ENCODE measurements at regions not wholly inside any gene's neighbourhood (a gene's known extent, or its start where the extent isn't known, plus 50 kb on each side); places are given as distances from the start of the nearest gene placed in this dataset.
"Not testable (repeated sequence)": the region's sequence is repeated elsewhere in the genome, so short reads cannot be mapped to it uniquely, and the experiment has no call there.

- H3K36me3 ChIP-seq (ENCODE audit: control insufficient read depth in 1 of 2, insufficient read depth in 2 of 2, low read length in 2 of 2); H3K27me3 ChIP-seq (ENCODE audit: control insufficient read depth in 1 of 2, insufficient read depth in 2 of 2, low read length in 2 of 2); H3K27ac ChIP-seq (ENCODE audit: low read depth, low read length); H3K4me3 ChIP-seq (ENCODE audit: low read depth in 1 of 2, low read length in 2 of 2); H3K9me3 ChIP-seq (ENCODE audit: control insufficient read depth in 1 of 2, low read length in 2 of 2); H3K4me1 ChIP-seq (ENCODE audit: control insufficient read depth in 1 of 2, insufficient read depth in 2 of 2, low read length in 2 of 2); H3K9ac ChIP-seq (ENCODE audit: low read depth in 1 of 2, low read length in 2 of 2): not testable (repeated sequence)
Measured at GRCh38 chr6:156670097-156670496, 107.1 kb upstream of the ARID1B start.

GRCh38 chr6:156662025-156662445, 115.1 kb upstream of the ARID1B start:
- Histone ChIP-seq H3K4me3 (ENCODE audit: low read depth in 1 of 2, low read length in 2 of 2) (no peak overlapping the region), H3K4me1 (ENCODE audit: control insufficient read depth in 1 of 2, insufficient read depth in 2 of 2, low read length in 2 of 2) (no peaks in the 10 kb centered on the region), H3K36me3 (ENCODE audit: control insufficient read depth in 1 of 2, insufficient read depth in 2 of 2, low read length in 2 of 2) (no peaks in the 10 kb centered on the region)

DNA sequence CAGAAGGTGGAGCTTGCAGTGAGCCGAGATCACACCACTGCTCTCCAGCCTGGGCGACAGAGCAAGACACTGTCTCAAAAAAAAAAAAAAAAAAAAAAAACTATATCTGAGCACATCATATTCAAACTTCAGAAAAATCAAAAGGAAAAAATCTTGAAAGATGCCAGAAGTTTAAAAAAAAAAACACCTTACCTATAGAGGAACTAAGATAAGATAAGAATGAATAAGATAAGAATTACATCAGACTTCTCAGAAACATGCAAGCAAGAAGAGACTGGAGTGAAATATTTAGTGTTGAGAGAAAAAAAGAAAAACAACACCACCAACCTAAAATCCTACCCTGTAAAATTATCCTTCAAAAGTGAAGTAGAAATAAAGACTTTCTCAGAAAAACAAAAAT, 116.8 kb upstream of the ARID1B start:
- Histone ChIP-seq H3K4me3 (ENCODE audit: low read depth in 1 of 2, low read length in 2 of 2) (no peak overlapping the region), H3K36me3 (ENCODE audit: control insufficient read depth in 1 of 2, insufficient read depth in 2 of 2, low read length in 2 of 2) (no peaks in the 10 kb centered on the region), H3K9ac (ENCODE audit: low read depth in 1 of 2, low read length in 2 of 2) (no peak overlapping the region), H3K27ac (ENCODE audit: low read depth, low read length) (no peak overlapping the region), H3K27me3 (ENCODE audit: control insufficient read depth in 1 of 2, insufficient read depth in 2 of 2, low read length in 2 of 2) (no peaks in the 10 kb centered on the region), H3K9me3 (ENCODE audit: control insufficient read depth in 1 of 2, low read length in 2 of 2) (no peaks in the 10 kb centered on the region), H3K4me1 (ENCODE audit: control insufficient read depth in 1 of 2, insufficient read depth in 2 of 2, low read length in 2 of 2) (no peaks in the 10 kb centered on the region)

More at GRCh38 chr6:156662025-156662445, 115.1 kb upstream of the ARID1B start:
- Histone ChIP-seq H3K9me3 (ENCODE audit: control insufficient read depth in 1 of 2, low read length in 2 of 2) (no peaks in the 10 kb centered on the region), H3K27me3 (ENCODE audit: control insufficient read depth in 1 of 2, insufficient read depth in 2 of 2, low read length in 2 of 2) (no peaks in the 10 kb centered on the region), H3K9ac (ENCODE audit: low read depth in 1 of 2, low read length in 2 of 2) (no peak overlapping the region), H3K27ac (ENCODE audit: low read depth, low read length) (no peak overlapping the region)

DNA sequence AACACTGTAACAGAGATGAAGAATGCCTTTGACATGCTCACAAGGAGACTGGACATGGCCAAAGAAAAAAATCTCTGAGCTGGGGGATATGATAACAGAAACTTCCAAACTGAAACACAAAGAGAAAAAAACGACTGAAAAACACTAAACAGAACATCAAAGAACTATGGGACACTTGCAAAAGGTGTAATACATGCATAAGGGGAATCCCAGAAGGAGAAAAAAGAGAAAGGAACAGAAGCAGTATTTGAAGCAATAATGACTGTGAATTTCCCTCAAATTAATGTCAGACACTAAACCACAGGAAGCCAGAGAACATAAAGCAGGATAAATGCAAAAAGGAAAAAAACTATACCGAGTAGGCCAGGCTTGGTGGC, 117.4 kb upstream of the ARID1B start:
- Histone ChIP-seq H3K27me3 (ENCODE audit: control insufficient read depth in 1 of 2, insufficient read depth in 2 of 2, low read length in 2 of 2) (no peaks in the 10 kb centered on the region), H3K9me3 (ENCODE audit: control insufficient read depth in 1 of 2, low read length in 2 of 2) (no peaks in the 10 kb centered on the region), H3K36me3 (ENCODE audit: control insufficient read depth in 1 of 2, insufficient read depth in 2 of 2, low read length in 2 of 2) (no peaks in the 10 kb centered on the region), H3K27ac (ENCODE audit: low read depth, low read length) (no peak overlapping the region), H3K4me1 (ENCODE audit: control insufficient read depth in 1 of 2, insufficient read depth in 2 of 2, low read length in 2 of 2) (no peaks in the 10 kb centered on the region), H3K4me3 (ENCODE audit: low read depth in 1 of 2, low read length in 2 of 2) (no peak overlapping the region), H3K9ac (ENCODE audit: low read depth in 1 of 2, low read length in 2 of 2) (no peak overlapping the region)

GRCh38 chr6:156658966-156659821, 118.0 kb upstream of the ARID1B start:
- no peaks in the 10 kb centered on the region for H3K4me1 ChIP-seq (ENCODE audit: control insufficient read depth in 1 of 2, insufficient read depth in 2 of 2, low read length in 2 of 2)
- no peaks in the 10 kb centered on the region for H3K9me3 ChIP-seq (ENCODE audit: control insufficient read depth in 1 of 2, low read length in 2 of 2)
- H3K9ac ChIP-seq (ENCODE audit: low read depth in 1 of 2, low read length in 2 of 2), result no peak overlapping the region
- H3K27me3 ChIP-seq (ENCODE audit: control insufficient read depth in 1 of 2, insufficient read depth in 2 of 2, low read length in 2 of 2), result no peaks in the 10 kb centered on the region
- no peak overlapping the region for H3K4me3 ChIP-seq (ENCODE audit: low read depth in 1 of 2, low read length in 2 of 2)
- H3K36me3 ChIP-seq (ENCODE audit: control insufficient read depth in 1 of 2, insufficient read depth in 2 of 2, low read length in 2 of 2), result no peaks in the 10 kb centered on the region
- no peak overlapping the region for H3K27ac ChIP-seq (ENCODE audit: low read depth, low read length)

DNA sequence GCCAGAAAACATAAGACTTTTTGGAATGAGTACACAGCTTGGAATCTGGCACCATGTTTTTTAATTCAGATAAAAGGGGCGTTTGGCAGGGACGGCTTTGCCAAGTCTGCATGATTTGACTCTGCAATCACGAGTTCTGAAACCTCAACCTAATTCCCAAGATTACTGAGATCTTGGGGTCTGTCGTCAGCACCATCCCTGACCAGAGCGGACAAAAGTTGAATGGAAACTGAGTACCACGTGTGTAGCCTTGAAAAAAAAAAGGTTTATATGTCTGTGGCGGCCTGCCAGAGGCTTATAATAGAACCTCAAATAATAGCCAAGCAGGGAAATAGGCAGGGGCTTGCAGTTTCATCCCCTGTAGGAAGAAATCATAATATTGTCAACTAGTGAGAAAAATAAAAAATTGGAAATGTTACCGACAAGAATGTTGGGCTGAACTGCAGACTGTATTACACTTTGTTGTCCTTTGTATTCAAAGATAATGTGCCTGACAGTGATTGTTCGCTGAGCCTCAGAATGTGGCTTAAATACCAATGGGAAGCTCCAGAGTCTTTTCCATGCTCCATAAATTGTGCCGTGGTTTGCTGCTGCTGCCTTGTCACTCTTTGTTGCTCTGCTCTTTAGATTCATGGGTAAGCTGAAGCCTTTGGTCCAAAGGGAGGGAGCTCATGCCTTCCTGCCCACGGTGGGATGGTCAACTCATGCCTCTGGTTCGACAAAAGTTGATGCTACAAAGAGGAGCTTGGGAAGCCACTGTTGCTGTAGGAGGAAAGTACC, 118.8 kb upstream of the ARID1B start:
- Histone ChIP-seq H3K9me3 (ENCODE audit: control insufficient read depth in 1 of 2, low read length in 2 of 2) (no peaks in the 10 kb centered on the region), H3K4me3 (ENCODE audit: low read depth in 1 of 2, low read length in 2 of 2) (no peak overlapping the region), H3K27ac (ENCODE audit: low read depth, low read length) (no peak overlapping the region), H3K27me3 (ENCODE audit: control insufficient read depth in 1 of 2, insufficient read depth in 2 of 2, low read length in 2 of 2) (no peaks in the 10 kb centered on the region), H3K9ac (ENCODE audit: low read depth in 1 of 2, low read length in 2 of 2) (no peak overlapping the region), H3K36me3 (ENCODE audit: control insufficient read depth in 1 of 2, insufficient read depth in 2 of 2, low read length in 2 of 2) (no peaks in the 10 kb centered on the region), H3K4me1 (ENCODE audit: control insufficient read depth in 1 of 2, insufficient read depth in 2 of 2, low read length in 2 of 2) (no peaks in the 10 kb centered on the region)

- no peaks in the 10 kb centered on the region for H3K9me3 ChIP-seq (ENCODE audit: control insufficient read depth in 1 of 2, low read length in 2 of 2)
- no peak overlapping the region for H3K9ac ChIP-seq (ENCODE audit: low read depth in 1 of 2, low read length in 2 of 2)
- H3K4me3 ChIP-seq (ENCODE audit: low read depth in 1 of 2, low read length in 2 of 2), result no peak overlapping the region
- no peaks in the 10 kb centered on the region for H3K36me3 ChIP-seq (ENCODE audit: control insufficient read depth in 1 of 2, insufficient read depth in 2 of 2, low read length in 2 of 2)
- no peaks in the 10 kb centered on the region for H3K4me1 ChIP-seq (ENCODE audit: control insufficient read depth in 1 of 2, insufficient read depth in 2 of 2, low read length in 2 of 2)
- no peak overlapping the region for H3K27ac ChIP-seq (ENCODE audit: low read depth, low read length)
- no peaks in the 10 kb centered on the region for H3K27me3 ChIP-seq (ENCODE audit: control insufficient read depth in 1 of 2, insufficient read depth in 2 of 2, low read length in 2 of 2)
Measured at GRCh38 chr6:156657296-156657695, 119.9 kb upstream of the ARID1B start.

GRCh38 chr6:156654919-156655918, 122.0 kb upstream of the ARID1B start:
- Histone ChIP-seq H3K4me3 (ENCODE audit: low read depth in 1 of 2, low read length in 2 of 2) (no peak overlapping the region), H3K9ac (ENCODE audit: low read depth in 1 of 2, low read length in 2 of 2) (no peak overlapping the region)

DNA sequence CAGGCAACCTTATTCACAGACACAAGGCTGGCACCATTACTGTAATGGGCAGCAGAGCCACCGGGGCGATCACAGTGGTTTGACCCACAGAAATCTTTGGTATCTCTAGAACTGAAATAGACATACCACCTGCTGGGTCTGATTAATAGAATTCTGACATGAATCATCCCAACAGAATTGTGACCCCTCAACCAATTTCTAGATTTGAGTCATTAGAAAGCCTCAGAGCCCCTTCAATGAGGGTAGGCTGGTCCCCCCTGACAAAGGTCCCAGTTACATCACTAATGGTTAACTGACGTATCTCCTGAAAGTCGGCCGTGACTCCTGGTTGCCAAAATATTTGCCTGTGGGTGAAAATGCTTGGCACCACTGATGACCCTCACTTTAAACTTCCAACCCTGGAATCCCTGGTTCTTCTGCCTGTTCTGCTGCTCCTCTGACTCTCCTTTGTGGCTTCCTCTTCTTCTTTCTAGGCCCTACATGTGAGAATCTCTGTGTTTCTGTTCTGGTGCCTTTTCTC, 124.9 kb upstream of the ARID1B start:
- Histone ChIP-seq H3K9ac (ENCODE audit: low read depth in 1 of 2, low read length in 2 of 2) (no peak overlapping the region), H3K4me3 (ENCODE audit: low read depth in 1 of 2, low read length in 2 of 2) (no peak overlapping the region), H3K27ac (ENCODE audit: low read depth, low read length) (no peak overlapping the region), H3K4me1 (ENCODE audit: control insufficient read depth in 1 of 2, insufficient read depth in 2 of 2, low read length in 2 of 2) (no peaks in the 10 kb centered on the region), H3K9me3 (ENCODE audit: control insufficient read depth in 1 of 2, low read length in 2 of 2) (no peaks in the 10 kb centered on the region), H3K27me3 (ENCODE audit: control insufficient read depth in 1 of 2, insufficient read depth in 2 of 2, low read length in 2 of 2) (no peaks in the 10 kb centered on the region), H3K36me3 (ENCODE audit: control insufficient read depth in 1 of 2, insufficient read depth in 2 of 2, low read length in 2 of 2) (no peaks in the 10 kb centered on the region)

More at GRCh38 chr6:156654919-156655918, 122.0 kb upstream of the ARID1B start:
- H3K36me3 ChIP-seq (ENCODE audit: control insufficient read depth in 1 of 2, insufficient read depth in 2 of 2, low read length in 2 of 2), result no peaks in the 10 kb centered on the region
- H3K9me3 ChIP-seq (ENCODE audit: control insufficient read depth in 1 of 2, low read length in 2 of 2), result no peaks in the 10 kb centered on the region
- no peaks in the 10 kb centered on the region for H3K27me3 ChIP-seq (ENCODE audit: control insufficient read depth in 1 of 2, insufficient read depth in 2 of 2, low read length in 2 of 2)
- H3K4me1 ChIP-seq (ENCODE audit: control insufficient read depth in 1 of 2, insufficient read depth in 2 of 2, low read length in 2 of 2), result no peaks in the 10 kb centered on the region
- H3K27ac ChIP-seq (ENCODE audit: low read depth, low read length), result no peak overlapping the region

Data from duodenal mucosa (tissue), 2 donors.